Breast epithelium (tissue), 3 donors: ENCODE measurements at regions not wholly inside any gene's neighbourhood (a gene's known extent, or its start where the extent isn't known, plus 50 kb on each side); places are given as distances from the start of the nearest gene placed in this dataset.

Experiments used
- CTCF ChIP-seq, 3 donors: fragments of 450-650 bp; IDR thresholded peaks; one replicate each; pipeline ENCODE4 v1.5.1; 2016 to 2017; ENCODE audit warnings: antibody characterized with exemption in 3 of 3, mild to moderate bottlenecking in 3 of 3, moderate library complexity in 3 of 3
- POLR2A ChIP-seq: fragments of 450-650 bp; IDR thresholded peaks from one replicate; pipeline ENCODE4 v1.6.1; 2016; ENCODE audit warnings: antibody characterized with exemption, mild to moderate bottlenecking, moderate library complexity

GRCh38 chr2:205887637-205888036 is 198.3 kb downstream of the INO80D start:
- TF ChIP-seq POLR2A, result no peak
- no peak for TF ChIP-seq CTCF (IDR thresholded peaks at IDR 0.05)
